Sigmoid colon (tissue), 4 donors: ENCODE measurements at regions not wholly inside any gene's neighbourhood (a gene's known extent, or its start where the extent isn't known, plus 50 kb on each side); places are given as distances from the start of the nearest gene placed in this dataset.

ENCODE experiments used
- CTCF ChIP-seq, 4 experiments: fragments of 450-650 bp in 3 of 4; fragments of 200-600 bp in 1 of 4; IDR thresholded peaks; one replicate each; pipeline ENCODE4 v1.5.1; 2016 to 2019; ENCODE audit warnings: antibody characterized with exemption in 4 of 4, mild to moderate bottlenecking in 3 of 4, moderate library complexity in 2 of 4
- POLR2A ChIP-seq, 2 donors: fragments of 450-650 bp; IDR thresholded peaks; one replicate each; pipeline ENCODE4 v1.6.1; 2016; ENCODE audit warnings: antibody characterized with exemption in 2 of 2, mild to moderate bottlenecking in 2 of 2, moderate library complexity in 2 of 2
- POLR2AphosphoS5 ChIP-seq, 4 donors: sonication (generic); formaldehyde crosslinking; IDR thresholded peaks; one replicate each; pipeline ENCODE4 v1.6.1; 2017; ENCODE audit warnings: antibody characterized with exemption in 4 of 4

GRCh38 chr2:82233806-82234205 is 1929.3 kb upstream of the LRRTM1 start:
- TF ChIP-seq CTCF (IDR thresholded peaks at IDR 0.05): no peak
- no peak for TF ChIP-seq POLR2A (IDR thresholded peaks at IDR 0.05)
- no peak for TF ChIP-seq POLR2AphosphoS5 (IDR thresholded peaks at IDR 0.05)
